ENCODE measurements at regions not wholly inside any gene's neighbourhood (a gene's known extent, or its start where the extent isn't known, plus 50 kb on each side); places are given as distances from the start of the nearest gene placed in this dataset.

- no peak for TF ChIP-seq GATA2 (IDR thresholded peaks at IDR 0.05; ENCODE audit: low read depth, low read length)
- TF ChIP-seq GATA3 (IDR thresholded peaks at IDR 0.05; ENCODE audit: low read depth, low read length): no peak
These were observed 255.4 kb downstream of the COG6 start for GRCh38 chr13:39910833-39911232.

Measured in SH-SY5Y (cell line).